Fibroblast of villous mesenchyme (primary cell): ENCODE measurements at regions not wholly inside any gene's neighbourhood (a gene's known extent, or its start where the extent isn't known, plus 50 kb on each side); places are given as distances from the start of the nearest gene placed in this dataset.

Experiments used
- DNase-seq: peaks from one replicate; pipeline ENCODE4 v3.0.0-alpha.2; 2010; ENCODE audit warnings: low read depth
- H3K4me3 ChIP-seq: 2 replicates; pipeline ENCODE4 v1.5.1; 2011; ENCODE audit warnings: low read depth, mild to moderate bottlenecking, low read length
- TF ChIP-seq, protein P1 (sequence below): IDR thresholded peaks from 2 replicates; pipeline ENCODE4 v1.5.1; 2012; ENCODE audit warnings: low read depth, mild to moderate bottlenecking, low read length; ENCODE audit not compliant: insufficient read depth

DNA sequence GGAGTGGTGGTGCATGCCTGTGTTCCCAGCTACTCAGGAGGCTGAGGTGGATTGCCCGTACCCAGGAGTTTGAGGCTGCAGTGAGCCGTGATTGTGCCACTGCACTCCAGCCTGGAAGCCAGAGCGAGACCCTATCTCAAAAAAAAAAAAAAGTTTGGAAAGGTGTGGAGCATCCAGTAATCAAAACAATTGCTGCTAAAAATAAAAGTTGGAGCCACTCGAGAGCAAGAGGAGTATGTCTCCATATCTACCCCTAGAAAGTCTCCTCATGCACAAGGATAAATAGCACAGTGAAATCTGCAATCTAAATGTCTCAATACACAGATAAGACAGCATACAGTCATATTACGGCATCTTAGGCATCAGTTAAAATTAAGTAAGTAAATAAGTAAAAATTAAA, 81.5 kb upstream of the NEBL start:
- DNase-seq, result no peak
- TF ChIP-seq, protein P1, sequence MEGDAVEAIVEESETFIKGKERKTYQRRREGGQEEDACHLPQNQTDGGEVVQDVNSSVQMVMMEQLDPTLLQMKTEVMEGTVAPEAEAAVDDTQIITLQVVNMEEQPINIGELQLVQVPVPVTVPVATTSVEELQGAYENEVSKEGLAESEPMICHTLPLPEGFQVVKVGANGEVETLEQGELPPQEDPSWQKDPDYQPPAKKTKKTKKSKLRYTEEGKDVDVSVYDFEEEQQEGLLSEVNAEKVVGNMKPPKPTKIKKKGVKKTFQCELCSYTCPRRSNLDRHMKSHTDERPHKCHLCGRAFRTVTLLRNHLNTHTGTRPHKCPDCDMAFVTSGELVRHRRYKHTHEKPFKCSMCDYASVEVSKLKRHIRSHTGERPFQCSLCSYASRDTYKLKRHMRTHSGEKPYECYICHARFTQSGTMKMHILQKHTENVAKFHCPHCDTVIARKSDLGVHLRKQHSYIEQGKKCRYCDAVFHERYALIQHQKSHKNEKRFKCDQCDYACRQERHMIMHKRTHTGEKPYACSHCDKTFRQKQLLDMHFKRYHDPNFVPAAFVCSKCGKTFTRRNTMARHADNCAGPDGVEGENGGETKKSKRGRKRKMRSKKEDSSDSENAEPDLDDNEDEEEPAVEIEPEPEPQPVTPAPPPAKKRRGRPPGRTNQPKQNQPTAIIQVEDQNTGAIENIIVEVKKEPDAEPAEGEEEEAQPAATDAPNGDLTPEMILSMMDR, result no peak
- H3K4me3 ChIP-seq, result no peak overlapping the region

DNA sequence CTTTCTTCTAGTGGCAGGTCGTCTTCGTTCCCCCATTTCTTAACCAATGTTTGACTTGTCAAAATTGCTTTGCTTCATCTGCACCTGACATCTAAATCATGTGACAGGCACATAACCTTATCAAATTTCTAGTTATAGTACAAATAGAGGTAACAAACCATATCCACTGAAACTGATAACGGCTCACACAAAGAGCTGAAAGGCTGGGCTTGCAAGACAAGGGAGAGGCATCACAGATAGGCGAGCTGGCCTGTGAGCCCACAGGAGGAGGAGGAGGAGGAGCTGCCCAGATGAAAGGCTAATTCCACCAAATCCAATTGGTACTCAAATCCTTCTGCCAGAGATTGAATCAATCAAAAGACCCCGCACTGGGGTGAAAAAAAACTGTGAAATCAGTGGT, 80.2 kb upstream of the NEBL start:
- TF ChIP-seq, protein P1, result no peak
- no peak overlapping the region for H3K4me3 ChIP-seq
- DNase-seq, result no peak

DNA sequence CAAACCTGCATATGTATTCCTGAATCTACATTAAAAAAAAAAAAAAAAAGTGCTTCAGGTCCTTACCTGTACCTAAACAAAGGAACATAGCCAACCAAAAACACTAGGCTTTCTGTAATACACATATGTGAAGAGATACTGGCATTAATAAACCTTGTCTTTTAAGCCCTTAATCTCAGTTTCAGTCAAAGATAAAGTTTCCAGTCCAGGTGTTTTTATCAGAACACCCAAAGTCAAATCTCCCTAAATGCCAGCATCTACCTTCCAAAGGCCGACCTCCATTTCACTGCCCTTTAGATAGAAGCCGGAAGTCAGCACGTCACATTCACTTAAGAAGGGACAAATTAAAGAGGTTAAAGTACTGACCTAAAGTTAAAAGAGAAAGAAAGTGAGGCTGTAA, 79.8 kb upstream of the NEBL start:
- no peak overlapping the region for H3K4me3 ChIP-seq
- TF ChIP-seq, protein P1, result no peak
- no peak for DNase-seq

DNA sequence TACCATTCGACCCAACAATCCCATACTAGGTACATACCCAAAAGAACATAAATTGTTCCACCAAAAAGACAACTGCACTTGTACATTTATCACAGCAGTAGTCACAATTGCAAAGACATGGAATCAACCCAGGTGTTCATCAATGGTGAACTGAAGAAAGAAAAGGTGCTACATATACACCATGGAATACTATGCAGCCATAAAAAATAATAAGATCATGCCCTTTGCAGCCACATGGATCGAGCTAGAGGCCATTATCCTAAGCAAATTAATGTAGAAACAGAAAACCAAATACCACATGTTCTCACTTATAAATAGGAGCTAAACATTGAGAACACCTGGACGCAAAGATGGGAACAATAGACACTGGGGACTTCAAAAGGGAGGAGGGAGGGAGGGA, 79.3 kb upstream of the NEBL start:
- DNase-seq, result no peak
- H3K4me3 ChIP-seq, result no peak overlapping the region
- TF ChIP-seq, protein P1, result no peak

DNA sequence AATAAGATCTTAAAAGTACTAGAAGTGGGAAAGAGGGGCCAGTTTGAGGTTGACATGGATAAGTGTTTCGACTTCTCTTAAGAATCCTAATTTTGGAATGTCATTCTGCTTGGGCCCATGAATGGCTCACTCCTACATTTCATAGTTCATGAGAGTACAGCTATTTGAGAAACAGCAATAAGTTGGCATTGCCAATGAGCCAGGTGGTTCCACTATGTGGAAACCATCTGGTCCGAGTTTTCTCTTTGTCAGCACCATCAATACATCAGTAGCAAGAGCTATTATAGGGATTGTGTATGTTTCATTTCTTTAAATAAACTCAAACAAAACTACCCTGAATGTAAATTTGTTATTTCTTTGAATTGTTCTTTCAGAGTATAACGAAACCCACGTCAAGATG, 78.1 kb upstream of the NEBL start:
- TF ChIP-seq, protein P1, result no peak
- H3K4me3 ChIP-seq, result no peak overlapping the region
- no peak for DNase-seq

DNA sequence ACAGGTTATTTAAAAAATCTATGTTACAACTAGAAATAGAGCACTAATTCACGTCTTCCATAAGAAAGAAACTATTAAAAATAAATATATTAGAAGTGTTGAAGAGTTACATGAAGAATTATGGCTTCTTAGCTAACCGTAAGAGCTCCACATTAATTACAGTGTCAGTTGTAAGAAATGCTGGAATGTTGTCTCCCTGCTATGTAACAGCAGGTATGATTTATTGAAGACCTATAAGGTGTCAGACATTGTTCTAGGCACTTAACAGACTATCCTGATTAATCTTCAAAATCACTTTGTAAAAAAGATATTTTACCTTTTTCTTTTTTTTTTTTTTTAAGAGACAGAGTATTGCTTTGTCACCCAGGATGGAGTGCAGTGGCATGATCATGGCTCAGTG, 75.8 kb upstream of the NEBL start:
- H3K4me3 ChIP-seq, result no peak overlapping the region
- no peak for DNase-seq
- TF ChIP-seq, protein P1, result no peak

DNA sequence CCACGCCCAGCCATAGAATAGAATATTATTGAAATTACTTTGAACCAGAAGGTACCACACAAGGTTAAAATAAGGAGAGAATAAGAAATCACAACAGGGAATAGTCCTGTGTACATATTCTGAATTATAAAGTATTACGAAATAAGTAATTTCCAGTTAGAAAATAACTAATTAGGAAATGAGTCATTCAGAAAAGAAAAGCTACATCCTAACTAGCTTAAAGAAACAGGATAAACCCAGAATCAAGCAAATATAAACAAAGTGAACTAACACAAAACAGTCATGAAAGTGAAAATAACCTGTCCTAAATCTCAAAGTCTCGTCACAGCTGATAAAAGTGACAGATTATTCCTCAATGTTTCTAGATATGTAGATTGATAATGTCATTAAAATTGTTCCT, 74.8 kb upstream of the NEBL start:
- TF ChIP-seq, protein P1, result no peak
- H3K4me3 ChIP-seq, result no peak overlapping the region
- peak; percentile 58 for DNase-seq
